ENCODE measurements at regions not wholly inside any gene's neighbourhood (a gene's known extent, or its start where the extent isn't known, plus 50 kb on each side); places are given as distances from the start of the nearest gene placed in this dataset.
"Not testable (repeated sequence)": the region's sequence is repeated elsewhere in the genome, so short reads cannot be mapped to it uniquely, and the experiment has no call there.

DNA sequence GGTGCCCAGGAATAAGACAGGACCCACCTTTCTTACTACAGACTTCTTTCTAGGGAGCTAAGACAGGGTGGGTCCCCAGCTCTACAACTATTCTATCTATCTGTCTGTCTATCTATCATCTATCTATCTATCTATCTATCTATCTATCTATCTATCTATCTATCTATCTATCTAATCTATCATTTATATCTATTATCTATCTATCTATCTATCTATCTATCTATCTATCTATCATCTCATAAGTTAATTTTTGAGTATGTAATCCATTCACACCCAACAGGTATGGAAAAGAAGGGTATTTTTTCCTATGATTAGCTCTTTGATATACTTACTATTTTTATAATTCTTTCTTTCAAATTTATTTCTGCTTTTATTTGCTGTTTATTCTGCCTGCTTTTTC, 55.9 kb downstream of the BAMBI start:
- ATAC-seq (no peak), DNase-seq (no peak)
- intact Hi-C loops (cut with micrococcal nuclease): no loop called here

GRCh38 chr10:28733647-28734046, 56.3 kb downstream of the BAMBI start:
- intact Hi-C loops (cut with micrococcal nuclease): no loop called here
- no peak for ATAC-seq

GRCh38 chr10:28734938-28735759, 57.8 kb downstream of the BAMBI start:
- intact Hi-C loops (cut with micrococcal nuclease): no loop called here
- DNase-seq: no peak
- no peak for ATAC-seq

More at GRCh38 chr10:28733647-28734046, 56.3 kb downstream of the BAMBI start:
- DNase-seq: no peak

DNA sequence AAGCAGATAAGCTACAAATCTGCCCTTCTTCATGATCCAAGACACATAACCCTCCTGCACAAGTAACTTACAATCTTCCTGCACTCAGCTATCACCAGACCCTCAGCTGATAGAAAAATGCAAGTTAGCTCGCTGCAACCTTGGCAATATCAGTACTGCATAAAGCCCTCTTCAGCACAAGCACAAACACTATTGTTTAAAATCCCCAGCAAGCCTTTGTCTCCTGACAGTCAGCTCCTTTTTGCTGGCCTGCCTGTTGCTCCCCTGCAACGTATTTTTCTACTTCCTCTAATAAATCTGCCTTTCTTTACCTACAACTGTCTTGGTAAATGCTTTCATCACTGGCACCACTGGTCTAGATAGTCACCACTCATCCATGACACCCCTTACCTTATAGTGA, 59.8 kb downstream of the BAMBI start:
- DNase-seq (no peak), ATAC-seq (no peak)
- intact Hi-C loops (cut with micrococcal nuclease): no loop called here

GRCh38 chr10:28738200-28738599, 60.9 kb downstream of the BAMBI start:
- no peak for ATAC-seq
- intact Hi-C loops (cut with micrococcal nuclease): no loop called here
- DNase-seq: no peak

DNA sequence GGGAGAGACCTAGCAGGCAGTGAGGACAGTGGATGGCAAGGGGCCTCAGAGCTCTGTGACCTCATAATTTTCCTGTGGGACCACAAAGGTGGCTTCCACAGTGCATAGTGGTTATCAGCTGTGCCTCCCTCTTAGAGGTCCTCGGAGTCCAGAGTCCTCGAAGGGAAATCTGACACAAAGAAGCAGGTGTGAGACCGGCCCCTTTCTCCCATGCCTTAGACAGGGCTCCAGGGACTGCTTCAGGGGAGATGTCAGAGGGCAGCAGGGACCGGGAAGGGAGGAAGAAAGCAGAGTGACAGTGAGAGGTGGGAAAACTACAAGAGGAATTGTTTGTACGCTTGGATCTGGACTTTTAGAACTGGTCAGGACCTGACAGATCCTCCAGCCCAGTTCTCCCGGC, 66.3 kb downstream of the BAMBI start:
- intact Hi-C loops (cut with micrococcal nuclease): no loop called here
- ATAC-seq: no peak
- no peak for DNase-seq

DNA sequence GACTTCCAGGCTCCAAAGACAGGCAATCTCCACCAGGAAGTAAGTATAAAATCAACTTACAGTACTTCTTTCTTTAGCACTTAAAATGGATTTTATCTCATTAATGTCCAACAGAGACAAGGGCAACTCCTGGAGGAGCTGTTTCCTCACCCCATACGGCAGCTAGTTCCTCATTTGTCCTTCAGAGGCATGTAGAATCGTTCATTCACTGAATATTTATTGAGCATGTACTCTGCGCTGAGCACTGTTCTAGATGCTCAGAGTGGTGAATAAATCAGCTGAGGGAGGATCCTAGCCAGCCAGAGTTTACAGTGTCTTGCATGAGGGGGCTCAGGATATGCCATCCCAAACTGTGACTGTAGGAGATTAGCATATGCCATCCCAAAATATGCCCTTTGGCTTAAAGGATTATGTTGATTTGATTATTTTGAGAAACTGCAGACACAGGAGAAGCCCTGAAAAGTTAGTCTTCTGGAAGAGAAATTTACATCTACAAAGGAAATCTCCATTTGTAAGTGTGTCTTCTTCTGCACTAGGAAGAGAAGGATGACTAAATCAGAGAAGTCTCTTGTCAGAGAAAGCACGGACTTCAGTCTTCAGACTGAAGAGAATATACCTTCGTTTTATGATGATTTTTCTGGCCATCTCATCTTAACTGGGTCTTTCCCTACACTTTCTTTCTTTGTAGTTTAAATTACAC, 66.9 kb downstream of the BAMBI start:
- DNase-seq (no peak), ATAC-seq (no peak)
- intact Hi-C loops (cut with micrococcal nuclease): no loop called here

GRCh38 chr10:28754930-28755718, 77.8 kb downstream of the BAMBI start:
- intact Hi-C loops (cut with micrococcal nuclease): no loop called here
- DNase-seq: no peak
- ATAC-seq: peak; percentile 50

- intact Hi-C loops (cut with micrococcal nuclease): no loop called here
- DNase-seq (no peak), ATAC-seq (no peak)
These were observed 83.9 kb downstream of the BAMBI start for GRCh38 chr10:28761084-28761846.

DNA sequence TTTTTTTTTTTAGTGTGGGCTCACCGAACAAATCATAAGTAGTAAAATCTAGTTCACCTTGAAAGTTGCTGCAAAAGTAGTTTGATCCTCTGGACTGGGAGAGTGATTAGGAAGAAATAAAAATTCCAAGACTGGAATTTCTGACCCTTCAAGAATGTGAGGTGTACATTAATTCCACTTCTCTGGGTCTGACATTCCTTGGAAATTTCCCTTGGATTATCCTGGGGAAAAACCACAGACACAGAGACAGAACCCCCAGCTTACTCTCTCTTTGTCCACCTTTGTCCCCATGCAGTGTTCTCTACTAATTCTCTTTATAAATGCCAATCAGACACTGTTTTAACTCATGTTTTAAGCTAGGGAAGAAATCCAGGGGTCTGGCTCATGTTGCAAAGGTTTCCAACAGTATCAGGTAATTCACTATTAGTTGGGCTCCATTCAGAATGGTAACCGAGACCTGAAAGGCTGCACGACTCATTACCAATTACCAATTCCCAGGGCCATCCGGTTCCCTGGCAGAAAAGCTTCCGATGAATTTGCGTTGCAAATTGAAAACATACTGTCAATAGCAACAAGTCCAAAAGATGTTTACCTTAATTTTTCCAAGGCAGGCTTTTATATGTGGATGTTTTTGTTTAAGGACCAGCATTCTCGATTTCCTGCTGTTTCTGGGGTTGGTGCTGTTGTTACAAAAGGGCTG, 86.3 kb downstream of the BAMBI start:
- DNase-seq: no peak
- no peak for ATAC-seq

DNA sequence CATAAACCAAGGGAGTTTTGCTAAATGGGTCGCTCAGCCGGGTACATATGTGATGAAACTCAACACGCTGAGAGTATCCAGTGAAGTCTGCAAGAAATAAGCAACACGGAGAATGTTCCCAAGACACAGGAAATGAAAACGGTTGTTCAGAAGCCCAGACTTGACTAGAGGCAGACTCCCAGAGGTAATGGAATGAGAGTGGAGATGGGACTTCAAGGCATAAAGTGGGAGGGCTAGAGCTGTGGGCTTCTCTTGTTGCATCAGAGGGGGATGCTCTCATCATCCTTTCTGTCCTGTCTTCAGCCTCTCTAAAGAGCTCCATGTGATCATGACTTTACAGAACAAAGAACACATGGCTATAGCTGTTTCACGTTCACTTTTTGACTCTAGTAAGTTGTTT, 88.3 kb downstream of the BAMBI start:
- intact Hi-C loops (cut with micrococcal nuclease): no loop called here
- ATAC-seq (no peak), DNase-seq (no peak)

More for the DNA sequence above, 86.3 kb downstream of the BAMBI start:
- intact Hi-C loops (cut with micrococcal nuclease): no loop called here

DNA sequence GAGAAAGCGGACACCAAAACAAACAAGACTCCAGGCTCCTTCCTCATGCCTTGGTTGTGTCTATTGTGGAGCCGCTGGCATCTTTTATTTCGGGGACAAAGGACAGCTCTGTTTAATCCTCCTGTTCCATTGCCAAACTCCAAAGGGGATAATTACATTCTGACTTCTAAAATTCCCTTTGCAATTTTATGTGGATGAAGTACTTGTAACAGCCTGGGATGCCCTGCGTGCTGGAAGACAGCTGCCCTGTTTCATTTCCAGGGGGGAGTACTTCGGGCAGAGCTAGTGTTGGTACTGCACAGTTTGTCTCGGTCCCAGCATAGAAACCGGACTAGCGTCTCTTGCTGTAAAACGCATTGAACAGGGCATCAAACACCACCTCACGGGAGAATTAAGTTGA, 90.9 kb downstream of the BAMBI start:
- intact Hi-C loops (cut with micrococcal nuclease): no loop called here
- DNase-seq (no peak), ATAC-seq (no peak)

DNA sequence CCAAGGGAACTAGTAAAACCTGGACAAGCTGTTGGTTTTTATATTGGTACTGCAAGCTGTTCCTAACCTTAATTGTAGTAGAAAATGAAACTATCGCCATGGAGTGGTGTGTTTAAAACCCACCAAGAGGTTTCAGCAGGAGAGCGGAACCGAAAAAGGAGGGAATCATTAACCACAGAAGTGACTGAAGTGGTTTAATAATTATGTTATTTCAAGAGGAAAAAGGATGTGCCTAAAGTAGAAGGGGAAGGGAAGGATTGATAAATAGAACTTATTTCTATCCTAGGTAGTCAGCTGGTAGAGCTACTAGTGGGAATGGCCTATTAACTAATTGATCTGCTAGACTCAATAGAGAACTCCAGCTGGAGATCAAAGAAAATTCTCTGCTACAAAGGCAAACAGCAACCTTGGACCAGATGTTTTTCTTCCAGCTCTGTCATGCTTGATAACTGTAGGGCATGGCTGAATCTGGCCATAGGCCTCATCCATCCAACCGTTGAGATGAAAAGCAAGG, 91.8 kb downstream of the BAMBI start:
- DNase-seq (no peak), ATAC-seq (no peak)
- intact Hi-C loops (cut with micrococcal nuclease): no loop called here

GRCh38 chr10:28771580-28772090, 94.3 kb downstream of the BAMBI start:
- ATAC-seq; DNase-seq; intact Hi-C loops (cut with micrococcal nuclease): not testable (repeated sequence)

- ATAC-seq (no peak), DNase-seq (no peak)
- intact Hi-C loops (cut with micrococcal nuclease): no loop called here
These were observed 97.0 kb downstream of the BAMBI start for GRCh38 chr10:28774051-28774995.

DNA sequence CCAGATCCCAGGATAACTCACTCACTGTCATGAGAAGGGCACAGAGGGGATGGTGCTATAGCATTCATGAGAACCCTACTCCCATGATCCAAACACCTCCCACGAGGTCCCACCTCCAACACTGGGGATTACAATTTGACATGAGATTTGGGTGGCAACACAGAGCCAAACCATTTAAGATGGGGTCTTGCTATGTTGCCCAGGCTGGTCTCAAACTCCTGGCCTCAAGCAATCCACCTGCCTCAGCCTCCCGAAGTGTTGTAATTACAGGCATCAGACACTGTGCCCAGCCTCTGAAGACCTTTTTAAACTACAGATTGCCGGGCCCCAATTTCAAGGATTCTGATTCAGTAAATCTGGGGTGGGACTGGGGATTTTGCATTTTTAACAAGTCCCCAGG, 98.5 kb downstream of the BAMBI start:
- no peak for ATAC-seq
- intact Hi-C loops (cut with micrococcal nuclease): no loop called here
- no peak for DNase-seq

GRCh38 chr10:28776519-28776918, 99.2 kb downstream of the BAMBI start:
- intact Hi-C loops (cut with micrococcal nuclease): no loop called here
- ATAC-seq: no peak
- DNase-seq: no peak
